Colon (tissue), 2 donors: ENCODE measurements at regions not wholly inside any gene's neighbourhood (a gene's known extent, or its start where the extent isn't known, plus 50 kb on each side); places are given as distances from the start of the nearest gene placed in this dataset.
"Not testable (repeated sequence)": the region's sequence is repeated elsewhere in the genome, so short reads cannot be mapped to it uniquely, and the experiment has no call there.

Source experiments
- FAIRE-seq: peaks from 2 replicates; lab custom pipeline; 2012; peaks lifted over from hg19 to GRCh38; lab: Jason Lieb, UNC
- donor health status: control.
- donor health status: control.

- FAIRE-seq, result no peak
These were observed 193.7 kb downstream of the ZIC5 start for GRCh38 chr13:99777873-99778272.

- no peak for FAIRE-seq
These were observed 196.9 kb downstream of the ZIC5 start for GRCh38 chr13:99774644-99775043.

GRCh38 chr13:99768986-99769385 lies 202.6 kb downstream of the ZIC5 start:
- no peak for FAIRE-seq

GRCh38 chr13:99766641-99767045 lies 204.9 kb downstream of the ZIC5 start:
- no peak for FAIRE-seq

GRCh38 chr13:99765869-99766268 lies 205.7 kb downstream of the ZIC5 start:
- FAIRE-seq, result no peak

- FAIRE-seq, result no peak
These were observed 211.1 kb downstream of the ZIC5 start for GRCh38 chr13:99760456-99760855.

- no peak for FAIRE-seq
These were observed 212.4 kb downstream of the ZIC5 start for GRCh38 chr13:99759163-99759552.

GRCh38 chr13:99758460-99759162 lies 213.0 kb downstream of the ZIC5 start:
- no peak for FAIRE-seq

- no peak for FAIRE-seq
These were observed 213.7 kb downstream of the ZIC5 start for GRCh38 chr13:99757756-99758459.

- no peak for FAIRE-seq
These were observed 215.3 kb downstream of the ZIC5 start for GRCh38 chr13:99756281-99756680.

GRCh38 chr13:99754750-99755149 lies 216.8 kb downstream of the ZIC5 start:
- not testable (repeated sequence) for FAIRE-seq

GRCh38 chr13:99752373-99752772 lies 219.2 kb downstream of the ZIC5 start:
- no peak for FAIRE-seq

- peak; percentile 82 for FAIRE-seq
These were observed 219.9 kb downstream of the ZIC5 start for GRCh38 chr13:99751517-99752199.

- no peak for FAIRE-seq
These were observed 220.6 kb downstream of the ZIC5 start for GRCh38 chr13:99750951-99751350.

GRCh38 chr13:99749271-99750019 lies 222.1 kb downstream of the ZIC5 start:
- FAIRE-seq, result no peak

GRCh38 chr13:99747403-99747710 lies 224.2 kb downstream of the ZIC5 start:
- no peak for FAIRE-seq

GRCh38 chr13:99746637-99747402 lies 224.7 kb downstream of the ZIC5 start:
- no peak for FAIRE-seq

GRCh38 chr13:99743094-99743493 lies 228.5 kb downstream of the ZIC5 start:
- FAIRE-seq, result no peak

- FAIRE-seq, result no peak
These were observed 229.6 kb downstream of the ZIC5 start for GRCh38 chr13:99741960-99742359.

GRCh38 chr13:99740251-99740979 lies 231.2 kb downstream of the ZIC5 start:
- FAIRE-seq, result no peak

- no peak for FAIRE-seq
These were observed 232.9 kb downstream of the ZIC5 start for GRCh38 chr13:99738626-99739025.
